GM23248 (cell line): ENCODE measurements at regions not wholly inside any gene's neighbourhood (a gene's known extent, or its start where the extent isn't known, plus 50 kb on each side); places are given as distances from the start of the nearest gene placed in this dataset.

ENCODE experiments used
- DNase-seq: peaks from one replicate; pipeline ENCODE4 v3.0.0-alpha.2; 2015
- H2AFZ ChIP-seq: fragments of 200-600 bp; sonication (generic); 2 replicates; pipeline ENCODE4 v1.6.1; 2016; ENCODE audit warnings: antibody characterized with exemption
- H3F3A ChIP-seq: fragments of 200-600 bp; sonication (generic); 2 replicates; pipeline ENCODE4 v1.6.1; 2016; ENCODE audit warnings: mild to moderate bottlenecking, antibody characterized with exemption, mixed run types; ENCODE audit not compliant: insufficient read depth
- H3K27ac ChIP-seq: fragments of 200-600 bp; sonication (generic); 2 replicates; pipeline ENCODE4 v1.5.1; 2016; ENCODE audit warnings: mild to moderate bottlenecking
- H3K27me3 ChIP-seq: fragments of 200-600 bp; sonication (generic); replicated peaks from 2 replicates; pipeline ENCODE4 v1.6.1; 2016; ENCODE audit warnings: mild to moderate bottlenecking; ENCODE audit not compliant: insufficient read depth
- H3K36me3 ChIP-seq: fragments of 200-600 bp; sonication (generic); 2 replicates; pipeline ENCODE4 v1.6.1; 2016; ENCODE audit warnings: low read depth, mild to moderate bottlenecking
- H3K4me1 ChIP-seq: fragments of 200-600 bp; sonication (generic); 2 replicates; pipeline ENCODE4 v1.6.1; 2016; ENCODE audit warnings: mild to moderate bottlenecking; ENCODE audit not compliant: insufficient read depth
- H3K4me2 ChIP-seq: fragments of 200-600 bp; sonication (generic); one replicate; pipeline ENCODE4 v1.6.1; 2016; ENCODE audit warnings: mild to moderate bottlenecking; ENCODE audit not compliant: unreplicated experiment
- H3K4me3 ChIP-seq: fragments of 200-600 bp; sonication (generic); 2 replicates; pipeline ENCODE4 v1.5.1; 2016; ENCODE audit warnings: mild to moderate bottlenecking
- H3K79me2 ChIP-seq: fragments of 200-600 bp; sonication (generic); 2 replicates; pipeline ENCODE4 v1.6.1; 2016; ENCODE audit warnings: mild to moderate bottlenecking; ENCODE audit not compliant: insufficient read depth
- H3K9ac ChIP-seq: fragments of 200-600 bp; sonication (generic); 2 replicates; pipeline ENCODE4 v1.6.1; 2016; ENCODE audit warnings: mild to moderate bottlenecking
- H3K9me2 ChIP-seq: fragments of 200-600 bp; sonication (generic); 2 replicates; pipeline ENCODE4 v1.6.1; 2016; ENCODE audit warnings: mixed run types, mild to moderate bottlenecking, moderate library complexity; ENCODE audit not compliant: insufficient read depth
- H3K9me3 ChIP-seq: fragments of 200-600 bp; sonication (generic); one replicate; pipeline ENCODE4 v1.6.1; 2017; ENCODE audit warnings: low read depth
- H4K20me1 ChIP-seq: fragments of 200-600 bp; sonication (generic); 2 replicates; pipeline ENCODE4 v1.6.0; 2016; ENCODE audit not compliant: insufficient read depth
- EZH2 ChIP-seq: fragments of 200-600 bp; sonication (generic); IDR thresholded peaks from 2 replicates; pipeline ENCODE4 v1.6.1; 2018; ENCODE audit warnings: antibody characterized with exemption, mild to moderate bottlenecking; ENCODE audit not compliant: insufficient read depth, poor library complexity, severe bottlenecking
- EZH2phosphoT487 ChIP-seq: fragments of 200-600 bp; sonication (generic); IDR thresholded peaks from 2 replicates; pipeline ENCODE4 v1.6.1; 2018; ENCODE audit warnings: antibody characterized with exemption, moderate library complexity, mild to moderate bottlenecking, low read depth; ENCODE audit not compliant: insufficient read depth
- WGBS, 2 experiments: methylation state at CpG; one replicate each; pipeline ENCODE4 v1.1.6; 2015 to 2017; ENCODE audit warnings: low lambda C conversion rate in 2 of 2, low coverage in 1 of 2; ENCODE audit errors: missing lambda C conversion rate in 2 of 2; 5-methylcytosine and 5-hydroxymethylcytosine counted together
- in situ Hi-C: fragments of 300-500 bp; cut with MboI; formaldehyde crosslinking; loops from 2 replicates; pipeline ENCODE4 v1.15.0; 2020

DNA sequence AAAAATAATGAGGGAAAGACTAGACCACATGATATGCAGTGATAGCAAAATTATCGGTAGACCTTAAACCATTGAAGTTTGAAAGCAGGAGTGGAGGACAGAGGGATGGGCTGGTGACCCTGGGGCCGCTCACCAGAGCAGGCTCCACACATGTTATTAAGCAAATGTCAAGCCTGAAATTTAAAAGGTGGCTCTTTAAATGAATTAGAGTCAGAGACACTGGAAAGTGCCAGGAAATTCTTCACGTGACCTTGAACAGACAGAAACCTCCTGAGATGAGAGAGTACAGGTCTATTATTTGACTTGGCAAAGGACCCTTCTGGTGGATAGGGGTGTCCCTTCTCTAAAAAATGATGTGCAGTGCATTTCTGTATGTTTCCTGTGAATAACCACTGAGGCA, 111.0 kb upstream of the CPEB4 start:
- Histone ChIP-seq H3K9me3 (no peaks in the 10 kb centered on the region), H3K27me3 (no peaks in the 10 kb centered on the region), H3K4me1 (peaks cover 12% of the 10 kb centered on the region), H2AFZ (no peak overlapping the region), H3K4me2 (no peak overlapping the region), H3F3A (peaks cover 12% of the 10 kb centered on the region), H3K4me3 (no peak overlapping the region), H3K9me2 (no peaks in the 10 kb centered on the region), H3K36me3 (no peaks in the 10 kb centered on the region), H3K79me2 (no peaks in the 10 kb centered on the region), H4K20me1 (no peaks in the 10 kb centered on the region), H3K27ac (no peak overlapping the region), H3K9ac (no peak overlapping the region)
- no peak for DNase-seq
- TF ChIP-seq EZH2: no peak
- no peak for TF ChIP-seq EZH2phosphoT487
- WGBS, 2 experiments: 66 to 70% methylated on average over 3 of the region's 3 CpGs
- in situ Hi-C loops: no loop called here

GRCh38 chr5:173777674-173778073, 110.5 kb upstream of the CPEB4 start:
- H3F3A ChIP-seq: peaks cover 17% of the 10 kb centered on the region
- no peak overlapping the region for H3K4me2 ChIP-seq
- no peaks in the 10 kb centered on the region for H3K9me3 ChIP-seq
- no peak overlapping the region for H3K4me3 ChIP-seq
- H3K27ac ChIP-seq: no peak overlapping the region
- H3K79me2 ChIP-seq: no peaks in the 10 kb centered on the region
- TF ChIP-seq EZH2: no peak
- TF ChIP-seq EZH2phosphoT487: no peak
- no peaks in the 10 kb centered on the region for H3K27me3 ChIP-seq
- 0 out of 2 replicates have a peak overlapping the region, but pooled peaks have one; percentile 30 for H2AFZ ChIP-seq
- no peak overlapping the region for H3K9ac ChIP-seq
- no peaks in the 10 kb centered on the region for H3K36me3 ChIP-seq
- 83 to 86% methylated on average over 3 of the region's 3 CpGs for WGBS, 2 experiments
- no peaks in the 10 kb centered on the region for H4K20me1 ChIP-seq
- DNase-seq: no peak
- peaks cover 17% of the 10 kb centered on the region for H3K4me1 ChIP-seq
- H3K9me2 ChIP-seq: no peaks in the 10 kb centered on the region
- in situ Hi-C loops: no loop called here

GRCh38 chr5:173778152-173778782, 109.9 kb upstream of the CPEB4 start:
- Histone ChIP-seq H3K36me3 (no peaks in the 10 kb centered on the region), H3K27me3 (no peaks in the 10 kb centered on the region), H2AFZ (0 out of 2 replicates have a peak overlapping the region, but pooled peaks have one; percentile 30), H3K9me2 (no peaks in the 10 kb centered on the region), H3K4me3 (no peak overlapping the region), H3K9me3 (no peaks in the 10 kb centered on the region), H3K9ac (no peak overlapping the region), H3F3A (peaks cover 18% of the 10 kb centered on the region), H3K4me1 (peaks cover 20% of the 10 kb centered on the region), H4K20me1 (no peaks in the 10 kb centered on the region), H3K79me2 (no peaks in the 10 kb centered on the region), H3K27ac (no peak overlapping the region), H3K4me2 (no peak overlapping the region)
- DNase-seq: no peak
- in situ Hi-C loops: no loop called here
- TF ChIP-seq EZH2 (no peak), EZH2phosphoT487 (no peak)
- 47 to 52% methylated on average over 6 of the region's 6 CpGs for WGBS, 2 experiments

DNA sequence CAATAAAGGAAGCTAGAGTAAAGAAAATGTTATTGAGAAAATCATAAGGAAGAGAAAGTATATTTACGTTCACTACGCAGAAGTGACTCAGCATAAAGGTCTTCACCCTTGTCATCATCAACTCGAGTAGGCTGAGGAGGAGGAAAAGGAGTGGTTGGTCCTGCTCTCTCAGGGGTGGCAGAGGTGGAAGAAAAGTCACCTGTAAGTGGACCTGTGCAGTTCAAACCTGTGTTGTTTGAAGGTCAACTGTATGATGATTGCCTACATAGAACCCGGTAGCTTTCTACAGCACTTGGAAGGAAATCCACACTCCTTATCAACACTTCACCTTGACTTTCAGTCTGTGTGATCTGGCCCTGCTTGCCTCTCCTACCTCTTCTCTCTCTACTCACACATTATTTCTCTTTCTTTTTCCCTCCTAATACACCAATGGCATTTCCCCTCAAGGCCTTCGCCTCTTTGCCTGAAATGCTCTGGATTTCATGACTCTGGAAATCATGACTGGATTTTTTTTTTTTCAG, 109.3 kb upstream of the CPEB4 start:
- DNase-seq: no peak
- Histone ChIP-seq H4K20me1 (no peaks in the 10 kb centered on the region), H3K27me3 (no peaks in the 10 kb centered on the region), H2AFZ (0 out of 2 replicates have a peak overlapping the region, but pooled peaks have one; percentile 30), H3K4me2 (no peak overlapping the region), H3F3A (peaks cover 18% of the 10 kb centered on the region), H3K79me2 (no peaks in the 10 kb centered on the region), H3K9ac (no peak overlapping the region), H3K4me3 (no peak overlapping the region), H3K4me1 (peaks cover 20% of the 10 kb centered on the region), H3K36me3 (no peaks in the 10 kb centered on the region), H3K9me3 (no peaks in the 10 kb centered on the region), H3K27ac (no peak overlapping the region), H3K9me2 (no peaks in the 10 kb centered on the region)
- in situ Hi-C loops: no loop called here
- 73 to 74% methylated on average over 5 of the region's 5 CpGs for WGBS, 2 experiments
- TF ChIP-seq EZH2phosphoT487 (no peak), EZH2 (no peak)
